Putamen (tissue), 1 donor: ENCODE measurements at regions not wholly inside any gene's neighbourhood (a gene's known extent, or its start where the extent isn't known, plus 50 kb on each side); places are given as distances from the start of the nearest gene placed in this dataset.

Source experiments
- DNase-seq: peaks from one replicate; pipeline ENCODE4 v3.0.0-alpha.2; 2016; ENCODE audit warnings: low spot score

- no peak for DNase-seq
Measured at GRCh38 chr1:164949771-164950471, 390.9 kb downstream of the PBX1 start.

- DNase-seq = no peak
Measured at GRCh38 chr1:164948101-164948500, 389.1 kb downstream of the PBX1 start.

- DNase-seq = no peak
Measured at GRCh38 chr1:164937291-164937690, 378.3 kb downstream of the PBX1 start.

- DNase-seq = no peak
Measured at GRCh38 chr1:164932580-164932979, 373.6 kb downstream of the PBX1 start.

- DNase-seq = no peak
Measured at GRCh38 chr1:164930833-164931232, 371.8 kb downstream of the PBX1 start.

- no peak for DNase-seq
Measured at GRCh38 chr1:164930241-164930640, 371.3 kb downstream of the PBX1 start.

- no peak for DNase-seq
Measured at GRCh38 chr1:164928232-164928812, 369.3 kb downstream of the PBX1 start.

GRCh38 chr1:164926107-164926506, 367.1 kb downstream of the PBX1 start:
- DNase-seq = no peak

GRCh38 chr1:164922585-164922984, 363.6 kb downstream of the PBX1 start:
- DNase-seq = no peak

GRCh38 chr1:164921493-164921892, 362.5 kb downstream of the PBX1 start:
- DNase-seq = no peak

GRCh38 chr1:164918140-164918539, 359.2 kb downstream of the PBX1 start:
- DNase-seq = no peak

GRCh38 chr1:164914208-164914607, 355.2 kb downstream of the PBX1 start:
- DNase-seq = peak; percentile 18

- DNase-seq = no peak
Measured at GRCh38 chr1:164912290-164912689, 353.3 kb downstream of the PBX1 start.

GRCh38 chr1:164910671-164911070, 351.7 kb downstream of the PBX1 start:
- DNase-seq = no peak

- no peak for DNase-seq
Measured at GRCh38 chr1:164907666-164908065, 348.7 kb downstream of the PBX1 start.

GRCh38 chr1:164905869-164906268, 346.9 kb downstream of the PBX1 start:
- no peak for DNase-seq

- no peak for DNase-seq
Measured at GRCh38 chr1:164902491-164902890, 343.5 kb downstream of the PBX1 start.
